ENCODE measurements at regions not wholly inside any gene's neighbourhood (a gene's known extent, or its start where the extent isn't known, plus 50 kb on each side); places are given as distances from the start of the nearest gene placed in this dataset.

DNA sequence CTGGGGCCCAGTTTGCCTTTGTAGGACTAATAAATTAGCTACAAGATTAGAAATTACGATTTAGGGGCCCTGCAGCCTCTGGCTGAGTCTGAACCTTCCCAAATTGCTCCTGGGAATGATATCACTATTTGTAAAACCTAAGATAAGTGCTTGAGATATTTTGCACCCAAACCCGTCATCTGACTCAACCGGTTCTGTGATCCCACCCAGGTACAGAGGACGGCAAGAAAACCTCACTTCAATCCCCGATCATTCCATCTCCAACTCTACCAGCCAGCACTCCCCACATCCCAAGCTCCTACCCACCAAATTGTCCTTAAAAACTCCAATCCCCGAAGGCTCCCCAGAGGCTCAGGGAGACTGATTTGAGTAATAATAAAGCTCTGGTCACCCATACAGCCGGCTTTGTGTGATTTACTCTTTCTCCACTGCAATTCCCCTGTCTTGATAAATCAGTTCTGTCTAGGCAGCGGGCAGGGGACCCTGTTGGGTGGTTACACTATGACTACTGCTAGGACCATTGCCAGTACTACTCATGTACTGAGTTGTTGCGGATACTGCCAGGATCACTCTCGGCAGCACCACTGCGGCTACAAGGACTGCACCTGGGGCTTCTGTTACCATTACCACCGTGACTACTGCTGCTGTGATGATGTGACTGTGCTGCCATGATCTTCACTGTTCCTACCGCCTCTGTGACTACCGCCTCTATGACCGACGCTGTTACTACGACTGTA is 73.1 kb downstream of the IRF8 start:
- DNase-seq (ENCODE audit: low read depth in 2 of 2), result no peak

DNA sequence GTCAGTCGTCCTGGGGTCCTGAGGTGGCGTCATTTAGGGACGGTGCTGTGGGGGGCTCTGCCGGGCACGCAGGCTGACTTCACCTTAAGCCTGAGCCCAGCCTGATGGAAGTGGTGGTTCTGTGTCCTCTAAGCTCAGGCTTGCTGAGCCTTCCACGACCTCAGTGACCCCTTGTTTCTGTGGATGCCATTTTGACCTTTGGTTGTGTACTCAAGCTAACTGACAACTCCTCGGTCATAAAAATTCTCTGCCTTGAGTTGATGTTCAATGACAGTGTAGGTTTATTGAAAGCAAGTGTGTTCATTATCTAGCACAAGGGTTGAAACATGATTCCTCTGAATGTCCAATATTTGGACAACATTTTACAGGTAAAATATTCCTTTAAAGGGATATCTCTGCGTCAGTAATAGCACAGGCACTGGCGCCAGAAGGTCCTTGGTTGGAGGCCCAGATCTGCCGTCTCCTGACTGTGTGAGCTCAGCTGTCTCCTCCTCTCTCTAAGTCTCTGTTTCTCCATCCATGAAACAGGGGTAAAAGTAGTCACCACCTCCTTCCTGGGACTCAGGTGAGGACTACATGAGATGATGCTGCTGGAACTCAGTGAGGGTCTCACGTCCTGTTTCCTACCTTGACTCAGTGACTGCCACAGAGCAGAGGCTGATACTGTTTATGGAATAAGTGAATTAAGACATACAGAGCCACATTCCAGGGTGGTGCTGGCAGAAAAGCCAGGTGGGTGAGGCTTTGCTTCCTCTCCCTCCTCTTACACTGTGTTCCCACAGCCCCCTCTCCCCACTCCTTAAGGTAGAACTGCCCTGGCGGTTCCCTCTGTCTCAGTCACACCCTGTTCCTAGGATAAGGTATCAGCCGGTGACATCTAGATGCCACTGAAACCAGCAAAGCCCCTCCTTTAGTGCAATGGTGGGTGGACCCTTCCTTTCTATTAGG is 75.7 kb downstream of the IRF8 start:
- DNase-seq (ENCODE audit: low read depth in 2 of 2), result no peak

DNA sequence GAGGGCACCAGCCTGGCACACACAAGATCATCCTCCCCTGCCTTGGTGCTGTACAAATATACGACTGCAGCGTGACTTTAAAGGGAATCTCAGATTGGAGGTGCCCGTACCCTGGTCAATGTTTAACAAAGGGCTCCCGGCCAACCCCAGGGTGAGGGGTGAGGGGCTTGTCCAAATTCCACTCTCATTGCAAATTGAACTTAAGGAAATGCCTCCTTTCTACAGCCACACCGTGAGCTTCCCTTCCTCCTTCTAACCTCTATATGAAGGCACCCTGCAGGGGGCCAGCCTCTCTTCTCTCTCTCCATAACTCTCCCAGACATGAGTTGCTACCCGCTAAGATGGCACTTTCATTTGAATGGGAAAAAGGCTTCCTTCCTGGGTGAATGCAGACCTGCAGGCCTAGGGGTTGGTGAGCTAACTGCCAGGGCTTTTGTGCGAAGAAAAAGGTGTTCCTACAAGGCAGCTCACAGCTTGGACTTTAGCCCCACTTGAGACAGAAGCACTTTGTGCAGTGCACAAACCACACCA is 76.6 kb downstream of the IRF8 start:
- DNase-seq (ENCODE audit: low read depth in 2 of 2), result no peak

DNA sequence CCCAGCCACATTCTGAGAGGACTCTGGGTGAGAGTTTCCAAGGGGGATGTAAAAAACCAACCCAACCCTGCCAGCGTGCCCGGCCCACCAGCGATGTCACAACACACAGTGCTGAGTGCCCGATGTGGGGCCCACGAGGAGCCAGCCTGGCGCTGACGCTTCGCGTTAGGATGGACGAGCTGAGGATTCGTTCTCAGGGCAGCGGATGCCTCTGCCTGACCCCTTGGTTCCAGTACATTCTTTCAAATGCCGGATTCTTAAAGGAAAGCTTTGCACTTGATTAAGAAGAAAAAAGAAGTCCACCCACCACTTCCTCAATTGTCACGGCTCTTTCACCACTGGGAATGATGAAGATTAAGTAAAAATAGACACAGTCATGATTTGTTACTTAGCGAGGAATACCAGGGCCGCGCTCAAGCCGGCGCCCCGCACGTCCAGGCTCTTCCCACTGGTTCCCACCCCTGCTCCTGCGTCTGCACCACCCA is 79.4 kb downstream of the IRF8 start:
- no peak for DNase-seq (ENCODE audit: low read depth in 2 of 2)

DNA sequence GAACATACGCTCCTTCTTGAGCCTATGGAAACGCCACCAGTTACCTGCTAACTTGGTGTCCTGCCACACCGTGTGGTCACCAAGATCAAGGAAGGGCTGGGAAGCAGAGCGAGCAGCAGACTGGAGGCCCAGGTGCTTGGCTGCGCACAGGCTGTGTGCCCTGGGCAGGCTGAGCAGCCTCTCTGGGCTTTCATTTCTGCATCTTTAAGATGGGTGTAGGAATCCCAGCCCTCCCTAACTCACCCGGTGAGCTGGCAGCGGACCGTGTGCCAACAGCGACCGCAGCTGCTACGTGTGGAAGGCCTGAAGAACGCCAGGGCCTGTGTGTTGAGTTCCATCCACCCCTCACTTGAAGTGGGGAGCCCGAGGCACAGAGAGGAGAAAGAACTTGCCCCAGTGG is 80.0 kb downstream of the IRF8 start:
- no peak for DNase-seq (ENCODE audit: low read depth in 2 of 2)

DNA sequence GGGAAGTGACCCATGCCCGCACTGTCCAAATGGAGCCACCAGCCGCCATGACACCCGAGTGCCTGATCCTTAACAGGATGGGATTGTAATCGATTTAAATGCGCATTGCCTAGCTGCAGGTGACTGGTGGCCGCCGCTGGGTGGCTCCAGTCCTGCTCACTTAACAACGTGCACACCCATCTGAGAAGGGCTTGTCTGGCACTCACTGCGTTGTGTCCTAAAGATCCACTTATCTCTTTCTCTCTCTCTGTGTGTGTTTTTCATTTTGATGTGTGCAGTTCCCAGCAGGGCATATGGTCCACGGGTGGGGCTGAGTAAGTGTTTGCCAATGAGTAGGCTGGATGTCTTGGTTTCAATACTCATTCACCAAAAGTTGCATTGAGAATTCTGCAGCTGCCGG is 80.6 kb downstream of the IRF8 start:
- DNase-seq (ENCODE audit: low read depth in 2 of 2), result no peak

DNA sequence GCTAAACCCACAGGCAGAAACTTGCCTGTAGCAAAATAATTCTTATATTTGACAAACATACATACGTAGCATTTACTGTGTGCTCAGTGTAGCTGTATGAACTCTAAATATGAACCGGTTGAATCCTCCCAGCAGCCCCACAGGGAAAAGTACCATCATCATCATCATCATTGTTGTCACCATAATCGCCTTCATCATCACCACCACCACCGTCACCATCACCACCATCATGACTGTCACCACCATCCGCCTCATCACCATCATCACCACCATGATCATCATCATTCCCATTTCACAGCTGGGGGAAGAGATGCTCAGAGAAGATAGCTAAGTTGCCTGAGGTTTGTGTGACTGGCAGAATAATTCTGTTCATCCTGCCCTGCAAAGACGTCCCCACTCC is 81.7 kb downstream of the IRF8 start:
- no peak for DNase-seq (ENCODE audit: low read depth in 2 of 2)

DNA sequence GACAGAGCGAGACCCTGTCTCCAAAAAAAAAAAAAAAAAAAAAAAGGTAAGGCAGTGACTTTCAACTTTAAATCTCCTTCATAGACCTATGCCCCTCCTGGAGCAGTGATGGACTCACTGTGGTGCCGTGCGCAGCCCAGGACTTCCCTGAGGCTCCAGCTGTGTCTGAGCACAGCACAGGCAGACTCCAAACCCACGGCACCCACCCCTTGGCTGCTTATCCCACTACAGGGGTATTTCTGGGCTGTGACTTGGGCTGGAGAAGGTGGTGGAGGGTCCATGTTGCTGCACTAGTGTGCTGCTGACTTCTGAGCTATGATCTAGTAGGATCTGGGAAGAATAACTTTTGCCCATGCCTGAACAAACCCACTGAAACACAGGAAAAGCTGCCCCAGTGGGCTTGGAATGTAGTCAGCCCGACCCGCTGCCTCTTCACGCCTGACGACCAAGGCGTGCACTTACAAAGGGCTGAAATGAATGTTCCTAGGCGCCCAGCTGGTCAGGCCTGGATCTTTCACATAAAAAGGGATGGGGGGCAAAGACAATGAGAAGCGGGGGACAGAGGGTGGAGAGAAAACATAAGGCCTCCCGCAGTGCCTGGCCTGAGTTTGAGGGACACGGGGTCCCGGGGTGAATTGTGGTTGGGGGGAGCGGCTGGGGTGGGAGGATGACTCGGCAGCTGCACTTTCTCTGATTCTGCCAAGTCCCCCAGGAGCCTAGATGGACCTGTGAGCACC is 83.0 kb downstream of the IRF8 start:
- DNase-seq (ENCODE audit: low read depth in 2 of 2), result no peak

DNA sequence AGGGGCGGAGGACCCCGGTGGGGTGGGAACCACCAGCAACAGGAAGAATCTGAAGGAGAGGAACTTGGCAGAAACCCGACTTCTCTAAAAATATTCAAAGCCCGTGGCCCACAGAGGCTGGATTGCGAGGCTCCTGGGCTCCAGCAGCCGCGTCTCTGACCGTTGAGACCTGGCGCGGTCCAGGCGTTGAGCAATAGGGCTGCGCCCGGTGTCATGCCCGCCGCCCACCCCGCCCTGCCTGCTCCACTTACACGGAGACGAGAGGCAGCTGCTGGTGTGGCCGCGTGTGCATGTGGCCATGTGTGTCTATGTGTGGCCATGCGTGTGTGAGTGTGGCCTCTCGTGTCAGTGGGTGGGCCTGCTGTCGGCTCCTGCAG is 83.6 kb downstream of the IRF8 start:
- no peak for DNase-seq (ENCODE audit: low read depth in 2 of 2)

DNA sequence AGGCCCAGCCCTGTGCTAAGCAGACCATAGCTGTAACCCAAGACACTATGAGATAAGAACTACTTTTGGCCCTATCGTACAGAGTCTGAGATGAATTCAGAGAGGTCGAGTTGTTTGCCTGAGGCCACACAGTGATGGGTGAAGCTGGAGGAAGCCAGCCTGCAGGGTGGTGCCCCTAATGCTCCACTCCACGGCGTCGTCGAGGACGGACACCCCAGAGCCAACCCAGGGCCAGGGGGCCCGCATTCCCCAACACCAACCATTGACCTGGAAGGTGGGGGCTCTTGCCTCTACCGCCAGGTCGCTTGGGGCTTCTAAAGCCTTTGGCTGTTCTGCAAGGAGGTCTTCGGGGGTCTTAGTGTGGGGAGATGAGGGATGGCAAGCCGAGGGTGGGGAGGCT is 84.1 kb downstream of the IRF8 start:
- no peak for DNase-seq (ENCODE audit: low read depth in 2 of 2)

DNA sequence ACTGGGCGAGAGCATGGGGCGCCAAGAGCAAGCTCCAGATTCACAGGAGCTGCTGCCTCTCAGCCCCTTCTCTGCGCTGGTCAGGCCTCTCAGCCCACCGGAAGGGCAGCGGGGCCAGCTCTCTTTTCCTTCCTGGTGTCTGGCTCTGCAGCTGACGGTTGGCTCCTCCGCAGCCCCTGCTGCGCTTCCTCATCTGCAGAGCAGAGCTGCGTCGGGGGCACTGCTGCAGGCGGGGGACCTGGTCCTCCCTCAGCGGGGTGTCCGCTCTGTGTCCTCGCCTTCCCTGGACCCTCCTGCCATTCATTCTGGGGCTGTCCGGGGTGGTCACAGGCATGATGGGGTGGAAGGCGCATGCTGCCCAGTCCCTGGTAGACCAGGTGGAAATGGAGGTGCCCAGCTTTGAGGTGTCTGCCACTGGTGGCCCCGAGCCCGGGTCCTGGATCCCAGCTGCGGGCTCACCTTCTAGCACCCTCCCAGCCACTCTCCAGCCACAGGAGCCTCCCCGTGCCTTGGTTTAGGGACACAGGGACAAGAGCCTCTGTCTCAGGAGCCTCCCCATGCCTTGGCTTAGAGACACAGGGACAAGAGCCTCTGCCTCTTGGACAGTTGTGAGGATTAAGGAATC is 84.8 kb downstream of the IRF8 start:
- DNase-seq (ENCODE audit: low read depth in 2 of 2), result no peak

DNA sequence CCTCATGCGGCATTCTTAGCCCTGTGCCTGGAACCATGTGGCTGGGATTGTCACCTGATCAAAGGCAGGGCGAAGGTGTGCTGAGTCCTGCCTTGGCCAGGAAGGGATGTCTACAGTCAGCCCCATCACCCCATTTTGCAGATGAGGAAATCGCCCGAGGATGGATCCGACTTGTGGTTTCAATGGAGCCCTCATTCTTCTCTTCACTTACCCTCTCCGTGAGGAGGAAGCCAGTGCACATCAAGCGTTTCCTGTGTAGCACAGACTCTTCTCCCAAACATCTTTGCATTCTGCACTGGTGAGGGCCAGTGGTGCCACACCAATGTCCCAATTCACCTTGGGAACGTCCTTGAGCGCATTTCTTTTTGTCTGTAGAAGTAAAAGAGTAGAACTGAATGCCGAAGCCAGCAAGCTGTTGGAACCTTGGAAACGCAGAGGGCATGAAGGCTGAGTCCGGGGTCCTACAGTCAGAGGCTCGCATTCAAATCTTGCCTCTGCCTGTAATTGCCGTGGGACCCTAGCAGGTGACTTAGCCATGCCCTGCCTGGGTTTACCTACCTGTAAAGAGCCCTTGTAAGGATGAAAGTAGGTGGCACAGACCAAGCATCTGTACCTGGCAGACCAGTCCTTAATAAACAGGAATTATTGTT is 85.4 kb downstream of the IRF8 start:
- no peak for DNase-seq (ENCODE audit: low read depth in 2 of 2)

DNA sequence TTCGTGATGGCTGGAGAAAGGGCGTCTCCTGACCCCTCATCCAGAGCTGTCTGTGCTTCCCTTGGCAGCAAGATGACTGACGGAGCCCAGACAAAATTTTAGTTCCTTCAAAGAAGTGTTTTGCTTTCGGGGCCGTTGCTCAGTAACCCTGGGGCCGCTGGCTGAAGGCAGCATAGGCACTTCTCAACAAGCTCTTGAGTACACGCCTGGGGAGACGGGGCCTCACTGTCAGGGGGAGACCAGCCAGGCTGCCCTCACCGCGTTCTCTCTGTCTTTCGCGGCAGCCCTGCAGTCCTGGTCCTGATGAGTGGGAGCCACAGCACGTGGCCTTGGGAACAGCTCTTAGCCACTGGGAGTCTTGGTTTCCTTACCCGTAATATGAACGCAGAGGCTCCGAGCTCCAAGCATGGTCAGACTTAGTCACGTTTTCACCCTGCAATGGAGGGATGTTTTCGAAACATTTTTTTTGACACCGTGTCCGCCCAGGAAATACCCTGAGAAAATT is 86.0 kb downstream of the IRF8 start:
- DNase-seq (ENCODE audit: low read depth in 2 of 2), result no peak

DNA sequence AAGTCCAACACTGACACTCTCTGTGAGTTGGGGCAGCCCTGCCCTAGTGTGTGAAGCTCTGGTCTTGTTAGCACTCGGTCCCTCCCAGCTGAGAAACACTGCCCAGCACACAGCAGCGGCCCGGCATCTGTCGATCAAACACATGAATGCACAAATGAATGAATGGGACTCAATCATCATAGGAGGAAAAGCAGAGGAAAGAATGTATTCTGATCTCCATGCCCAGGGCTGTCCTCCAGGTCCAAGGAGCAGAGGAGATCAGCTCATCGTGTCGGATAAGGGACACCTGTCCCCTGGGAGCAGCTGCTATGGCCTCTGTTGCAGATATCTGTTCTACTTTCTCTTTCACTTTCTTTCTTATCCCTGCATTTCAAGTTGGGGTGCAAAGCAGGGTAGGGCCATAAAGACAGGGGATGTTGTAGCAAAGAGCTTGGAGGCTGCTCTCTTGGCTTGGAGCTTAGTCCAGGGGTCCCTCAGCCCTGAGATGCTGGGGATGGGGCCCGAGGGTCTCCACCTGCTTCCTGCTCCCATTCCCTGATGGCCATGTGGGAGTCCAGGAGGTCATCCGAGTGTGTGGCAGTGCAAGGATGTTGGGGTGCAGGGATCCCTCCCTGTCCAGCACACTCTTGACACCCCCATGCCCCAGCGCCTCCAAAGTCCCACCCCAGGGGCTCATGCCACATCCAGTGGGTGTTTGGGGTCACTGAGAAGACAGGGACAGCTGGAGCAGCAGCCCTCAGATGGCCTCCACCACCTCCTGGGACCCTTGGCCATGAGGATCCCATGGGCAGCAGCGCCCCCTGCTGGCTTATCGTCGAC is 88.2 kb downstream of the IRF8 start:
- DNase-seq (ENCODE audit: low read depth in 2 of 2), result peak in 1 of 2 donors; percentile 31

DNA sequence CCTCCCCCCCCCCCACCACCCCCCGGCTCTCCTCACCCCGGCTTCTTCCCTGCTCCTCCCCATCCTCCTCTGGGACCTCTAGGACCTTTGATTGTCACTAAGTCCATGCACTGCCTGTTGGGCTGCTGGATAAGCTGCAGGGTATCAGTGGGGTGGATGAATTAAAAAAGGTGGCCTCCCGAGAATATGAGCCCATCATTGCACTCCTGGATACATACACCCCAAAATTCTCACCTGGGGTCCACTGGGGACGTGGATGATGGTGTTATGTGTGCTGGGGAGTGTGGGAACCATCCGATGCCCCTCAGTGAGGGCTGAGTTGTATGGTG is 88.8 kb downstream of the IRF8 start:
- no peak for DNase-seq (ENCODE audit: low read depth in 2 of 2)

DNA sequence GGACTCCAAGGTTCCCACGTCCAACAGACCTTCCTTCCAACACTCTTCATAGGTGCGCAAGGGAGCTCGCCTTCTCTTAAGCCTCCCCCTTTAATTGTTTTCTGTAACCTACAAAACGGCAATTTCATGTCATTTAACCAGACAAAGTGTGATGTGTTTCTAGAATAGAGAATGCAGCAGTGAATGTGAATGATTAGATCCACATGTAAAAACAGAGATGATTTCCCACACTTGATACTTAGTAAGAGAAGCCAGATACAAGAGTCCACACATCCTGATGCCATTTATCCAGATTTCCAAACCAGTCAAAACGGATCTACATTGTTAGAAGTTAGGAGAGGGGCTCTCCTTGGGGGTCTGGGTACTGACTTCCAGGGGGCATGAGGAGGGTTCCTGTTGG is 89.3 kb downstream of the IRF8 start:
- DNase-seq (ENCODE audit: low read depth in 2 of 2), result no peak

DNA sequence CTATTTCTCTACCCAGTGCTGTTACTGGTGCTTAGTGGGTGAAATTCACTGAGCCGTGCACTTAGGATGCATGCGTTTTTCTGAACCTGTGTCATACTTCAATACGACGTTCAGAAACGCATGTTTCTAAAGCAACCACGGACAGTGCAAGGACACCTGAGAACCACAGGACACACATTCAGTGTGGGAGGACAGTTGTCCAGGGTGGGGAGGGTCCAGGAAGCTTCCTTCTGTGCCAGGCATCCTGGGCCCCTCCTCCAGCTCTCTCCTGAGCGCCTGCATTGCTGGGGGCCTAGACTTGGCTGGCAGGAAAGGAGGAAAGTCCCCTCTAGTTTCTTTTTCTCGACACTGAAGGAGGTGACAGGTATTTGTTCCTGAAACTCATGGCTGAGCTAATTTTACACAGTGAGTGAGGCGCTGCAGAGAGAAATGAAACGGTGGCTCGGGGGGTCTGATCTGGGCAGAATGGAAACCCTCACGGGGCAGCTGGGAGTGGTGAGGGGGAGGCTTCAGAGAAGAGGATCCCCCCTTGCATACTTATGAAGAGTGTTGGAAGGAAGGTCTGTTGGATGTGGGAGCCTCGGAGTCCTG is 89.9 kb downstream of the IRF8 start:
- peak; percentile 19 to 25 for DNase-seq (ENCODE audit: low read depth in 2 of 2)

DNA sequence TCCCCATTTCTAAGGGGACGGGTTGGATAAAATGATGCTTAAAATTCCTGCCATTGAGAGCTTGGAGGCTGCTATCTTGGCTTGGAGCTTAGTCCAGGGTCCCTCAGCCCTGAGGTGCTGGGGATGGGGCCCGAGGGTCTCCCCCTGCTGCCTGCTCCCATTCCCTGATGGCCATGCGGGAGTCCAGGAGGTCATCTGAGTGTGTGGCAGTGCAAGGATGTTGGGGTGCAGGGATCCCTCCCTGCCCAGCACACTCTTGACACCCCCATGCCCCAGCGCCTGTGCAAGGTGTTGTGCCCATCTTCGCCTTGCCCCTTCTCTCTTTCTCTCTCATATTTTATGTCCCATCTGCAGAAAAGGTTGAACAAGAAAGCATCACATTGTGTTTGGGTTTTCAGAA is 90.4 kb downstream of the IRF8 start:
- no peak for DNase-seq (ENCODE audit: low read depth in 2 of 2)

DNA sequence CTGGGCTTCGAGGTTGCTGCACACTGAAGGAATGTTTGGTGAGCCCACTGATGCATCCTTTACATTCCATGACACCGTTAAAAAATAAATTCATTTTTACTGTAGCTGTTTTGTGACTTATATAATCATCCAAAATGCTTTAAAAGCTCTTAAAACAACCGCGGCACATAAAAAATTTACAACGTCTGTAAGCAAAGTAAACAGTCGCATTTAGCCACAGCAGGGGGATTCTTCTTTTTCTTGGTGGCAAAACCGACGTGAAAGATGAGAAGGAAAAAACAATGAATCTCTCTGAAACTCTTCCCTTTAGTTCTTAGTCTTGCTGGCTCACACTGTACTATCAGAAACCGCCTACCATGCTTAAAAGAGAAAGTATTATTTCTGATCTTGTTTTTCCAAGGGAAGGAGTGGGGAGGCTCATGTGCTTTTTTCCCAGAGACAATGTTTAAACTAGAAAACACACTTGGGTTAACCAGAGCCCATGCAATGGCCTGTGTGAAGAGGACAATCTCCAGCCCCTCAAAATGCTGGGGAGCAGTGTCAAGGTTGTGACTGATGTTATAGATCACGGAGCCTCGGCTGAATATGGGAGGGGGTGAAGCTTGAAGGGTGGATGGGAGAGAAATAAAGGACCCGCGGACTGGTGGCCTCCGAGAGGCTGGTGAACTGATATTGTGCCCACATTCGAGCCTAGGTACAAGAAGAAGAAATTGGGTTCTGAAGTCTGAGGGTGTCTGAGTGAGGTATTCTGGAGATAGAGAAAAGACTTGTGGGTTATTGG is 91.1 kb downstream of the IRF8 start:
- DNase-seq (ENCODE audit: low read depth in 2 of 2), result no peak
